ENCODE measurements at regions not wholly inside any gene's neighbourhood (a gene's known extent, or its start where the extent isn't known, plus 50 kb on each side); places are given as distances from the start of the nearest gene placed in this dataset.

GRCh38 chr1:63200676-63201075, 121.7 kb upstream of the FOXD3 start:
- DNase-seq = no peak

GRCh38 chr1:63203641-63204040, 118.7 kb upstream of the FOXD3 start:
- DNase-seq = no peak

GRCh38 chr1:63205776-63206175, 116.6 kb upstream of the FOXD3 start:
- DNase-seq = no peak

- no peak for DNase-seq
These were observed 107.8 kb upstream of the FOXD3 start for GRCh38 chr1:63214553-63214952.

- no peak for DNase-seq
These were observed 98.9 kb upstream of the FOXD3 start for GRCh38 chr1:63223426-63223825.

- no peak for DNase-seq
These were observed 91.6 kb upstream of the FOXD3 start for GRCh38 chr1:63230722-63231121.

GRCh38 chr1:63238721-63239120, 83.6 kb upstream of the FOXD3 start:
- no peak for DNase-seq

- no peak for DNase-seq
These were observed 77.2 kb upstream of the FOXD3 start for GRCh38 chr1:63245186-63245585.

GRCh38 chr1:63248216-63248615, 74.2 kb upstream of the FOXD3 start:
- DNase-seq = no peak

GRCh38 chr1:63255153-63255552, 67.2 kb upstream of the FOXD3 start:
- DNase-seq = no peak

GRCh38 chr1:63261736-63262458, 60.5 kb upstream of the FOXD3 start:
- no peak for DNase-seq

GRCh38 chr1:63262459-63262770, 60.0 kb upstream of the FOXD3 start:
- no peak for DNase-seq

GRCh38 chr1:63264161-63264560, 58.2 kb upstream of the FOXD3 start:
- DNase-seq = no peak

GRCh38 chr1:63266857-63267256, 55.5 kb upstream of the FOXD3 start:
- no peak for DNase-seq

- DNase-seq = no peak
These were observed 53.5 kb upstream of the FOXD3 start for GRCh38 chr1:63268876-63269275.

- no peak for DNase-seq
These were observed 52.8 kb upstream of the FOXD3 start for GRCh38 chr1:63269571-63269970.

All from C1 segment of cervical spinal cord (tissue), 14 donors.